LNCAP (cell line): ENCODE measurements at regions not wholly inside any gene's neighbourhood (a gene's known extent, or its start where the extent isn't known, plus 50 kb on each side); places are given as distances from the start of the nearest gene placed in this dataset.

ENCODE experiments used
- TF ChIP-seq, protein P1 (sequence below): fragments of 450-650 bp; IDR thresholded peaks from 2 replicates; pipeline ENCODE4 v1.5.1; 2017; ENCODE audit warnings: mild to moderate bottlenecking

DNA sequence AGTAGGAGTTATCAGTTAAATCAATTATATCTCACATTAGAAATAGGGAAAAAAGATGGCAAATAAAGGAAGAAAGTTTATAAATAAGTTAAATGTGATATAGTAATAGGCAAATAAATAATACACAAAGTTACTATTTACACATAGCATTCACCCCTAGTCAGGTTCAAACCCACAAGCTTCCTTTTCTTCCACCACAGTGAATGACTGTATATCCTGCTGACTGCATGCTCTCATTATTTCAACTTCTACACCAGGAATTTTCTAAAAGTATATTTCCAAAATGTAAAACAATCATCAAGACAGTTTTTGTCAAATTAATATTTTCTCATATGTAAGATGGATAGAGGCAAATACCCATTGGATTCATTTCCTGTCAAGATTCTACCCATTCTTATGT lies 548.6 kb upstream of the SLITRK5 start:
- TF ChIP-seq, protein P1, sequence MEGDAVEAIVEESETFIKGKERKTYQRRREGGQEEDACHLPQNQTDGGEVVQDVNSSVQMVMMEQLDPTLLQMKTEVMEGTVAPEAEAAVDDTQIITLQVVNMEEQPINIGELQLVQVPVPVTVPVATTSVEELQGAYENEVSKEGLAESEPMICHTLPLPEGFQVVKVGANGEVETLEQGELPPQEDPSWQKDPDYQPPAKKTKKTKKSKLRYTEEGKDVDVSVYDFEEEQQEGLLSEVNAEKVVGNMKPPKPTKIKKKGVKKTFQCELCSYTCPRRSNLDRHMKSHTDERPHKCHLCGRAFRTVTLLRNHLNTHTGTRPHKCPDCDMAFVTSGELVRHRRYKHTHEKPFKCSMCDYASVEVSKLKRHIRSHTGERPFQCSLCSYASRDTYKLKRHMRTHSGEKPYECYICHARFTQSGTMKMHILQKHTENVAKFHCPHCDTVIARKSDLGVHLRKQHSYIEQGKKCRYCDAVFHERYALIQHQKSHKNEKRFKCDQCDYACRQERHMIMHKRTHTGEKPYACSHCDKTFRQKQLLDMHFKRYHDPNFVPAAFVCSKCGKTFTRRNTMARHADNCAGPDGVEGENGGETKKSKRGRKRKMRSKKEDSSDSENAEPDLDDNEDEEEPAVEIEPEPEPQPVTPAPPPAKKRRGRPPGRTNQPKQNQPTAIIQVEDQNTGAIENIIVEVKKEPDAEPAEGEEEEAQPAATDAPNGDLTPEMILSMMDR, result no peak

DNA sequence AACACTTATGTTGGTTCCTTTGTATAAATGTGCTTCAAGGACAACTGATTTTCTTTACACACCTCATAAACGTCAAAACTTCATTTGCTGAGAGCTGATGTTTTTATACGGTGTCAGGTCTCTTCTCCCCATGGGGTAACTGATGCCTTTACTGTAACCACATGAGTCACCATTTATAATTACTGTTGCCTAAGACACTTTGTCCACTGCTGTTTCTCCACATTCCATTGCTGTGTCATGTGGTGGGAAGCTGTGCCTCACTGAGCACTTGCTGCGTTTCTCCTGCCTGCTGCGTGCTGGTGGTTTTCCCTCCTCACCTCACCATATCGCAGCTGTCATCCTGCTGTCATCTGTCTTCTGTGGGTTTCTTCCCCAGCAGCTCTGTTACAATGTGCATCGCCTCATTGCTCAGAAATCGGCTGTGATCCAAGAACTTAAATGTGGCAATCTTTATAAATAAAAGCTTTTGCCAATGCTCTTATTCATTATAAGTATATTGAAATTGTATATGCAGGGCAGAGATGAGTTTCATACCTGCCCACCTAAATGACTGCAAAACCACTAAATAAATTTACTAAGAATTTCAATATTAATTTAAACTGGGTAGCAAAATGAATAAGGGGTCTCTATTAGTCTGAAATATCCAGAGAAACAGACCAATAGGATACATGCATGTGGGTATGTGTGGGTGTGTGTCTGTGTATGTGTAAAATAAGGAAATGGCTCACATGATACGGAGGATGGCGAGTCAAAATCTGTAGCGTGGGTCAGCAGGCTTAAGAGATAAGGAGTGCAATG lies 547.0 kb upstream of the SLITRK5 start:
- TF ChIP-seq, protein P1, result no peak

DNA sequence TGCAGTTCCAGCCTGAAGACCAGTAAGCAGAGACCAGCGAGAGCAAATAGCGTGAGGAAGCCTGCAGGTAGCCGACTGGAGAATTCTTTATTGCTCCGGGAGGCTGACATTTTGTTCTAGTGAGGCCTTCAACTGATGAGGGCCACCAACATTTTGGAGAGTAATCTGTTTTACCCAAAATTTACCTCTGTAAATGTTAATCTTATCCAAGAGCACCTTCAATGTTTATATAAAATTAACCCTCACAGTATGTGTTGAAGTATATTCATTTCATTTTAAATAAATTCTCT lies 546.4 kb upstream of the SLITRK5 start:
- TF ChIP-seq, protein P1, result no peak

DNA sequence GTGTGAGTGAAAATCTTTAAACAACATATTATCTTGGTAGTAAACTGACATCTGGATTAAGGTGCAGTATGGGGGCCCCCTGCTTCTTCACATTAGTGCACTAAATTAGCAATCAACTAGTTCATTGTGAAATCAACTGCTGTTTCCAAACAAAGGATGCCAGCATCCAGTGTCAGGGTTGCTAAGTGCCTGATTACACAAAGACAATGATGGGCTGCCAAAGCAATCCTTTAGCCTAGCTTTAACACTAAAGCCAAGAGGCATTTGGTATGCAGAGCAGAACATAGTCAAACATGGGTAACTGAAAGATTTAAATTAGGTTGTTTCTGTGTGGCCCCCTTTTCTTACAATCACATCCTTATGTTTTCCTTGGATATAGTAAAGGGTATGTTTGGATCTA lies 543.1 kb upstream of the SLITRK5 start:
- TF ChIP-seq, protein P1, result no peak

DNA sequence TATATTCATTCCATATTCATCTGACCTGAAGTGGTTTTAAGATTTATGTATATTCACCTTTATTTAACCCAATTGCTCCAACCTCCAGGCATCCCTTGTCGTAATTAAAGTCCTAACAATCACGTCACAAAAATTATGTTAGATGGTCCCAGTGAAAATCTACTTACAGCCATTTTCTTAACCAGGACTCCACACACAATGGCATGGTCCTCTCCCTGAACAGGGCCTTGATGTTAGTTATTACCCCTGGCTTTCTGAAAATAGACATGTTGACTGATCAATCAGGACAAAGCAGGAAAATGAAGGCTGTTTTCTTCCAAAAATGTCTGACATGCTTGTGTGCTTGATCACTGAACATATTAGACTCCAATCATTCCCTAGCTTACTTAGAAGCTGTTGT lies 542.7 kb upstream of the SLITRK5 start:
- TF ChIP-seq, protein P1, result no peak

DNA sequence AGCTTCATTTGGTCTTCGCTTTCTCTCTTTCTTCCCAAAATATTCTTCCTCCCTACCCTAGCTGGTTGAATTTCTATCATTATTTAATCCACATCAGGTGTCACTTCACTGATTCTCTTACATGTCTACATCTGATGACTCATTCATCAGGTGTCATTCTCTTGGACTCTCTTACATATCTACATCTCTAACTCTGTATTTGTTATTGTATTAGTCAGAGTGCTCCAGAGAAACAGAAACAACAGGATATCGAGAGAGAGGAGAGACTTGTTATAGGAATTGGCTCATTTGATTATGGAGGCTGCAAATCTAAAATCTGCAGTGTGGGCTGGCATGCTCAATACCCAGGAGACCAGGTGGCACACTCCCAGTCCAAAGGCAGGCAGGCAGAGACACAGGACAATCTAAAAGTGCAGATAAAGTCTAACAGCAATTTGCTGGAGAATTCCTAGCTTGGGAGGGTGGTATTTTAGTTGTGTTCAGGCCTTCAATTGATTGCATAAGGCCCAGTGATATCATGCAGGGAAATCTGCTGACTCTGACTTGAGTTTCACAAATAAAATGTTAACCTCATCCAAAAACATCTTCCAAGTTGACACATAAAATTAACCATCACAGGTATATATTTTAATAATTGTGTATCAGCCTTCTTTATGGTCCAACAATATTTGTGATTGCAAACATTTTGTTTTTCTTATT lies 541.4 kb upstream of the SLITRK5 start:
- TF ChIP-seq, protein P1, result no peak

DNA sequence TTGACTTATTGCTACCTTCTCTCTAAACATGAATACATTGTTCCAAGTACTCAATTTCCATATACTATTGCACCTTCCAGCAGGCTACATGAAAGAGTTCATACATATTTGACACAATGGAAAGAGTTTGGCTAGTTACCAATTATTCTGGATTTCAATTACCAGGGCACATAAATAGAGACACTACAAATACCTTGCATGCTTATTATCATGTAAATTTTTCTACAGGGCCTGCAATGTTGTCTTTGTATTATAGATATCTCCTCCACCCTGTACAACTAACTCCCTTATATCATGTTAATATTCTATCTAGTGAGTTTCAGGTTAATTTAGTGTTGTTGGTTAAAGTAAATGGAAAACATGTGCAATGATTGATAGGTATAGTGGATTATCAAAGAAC lies 540.7 kb upstream of the SLITRK5 start:
- TF ChIP-seq, protein P1, result no peak
